Kidney (tissue), 13 donors: ENCODE measurements at regions not wholly inside any gene's neighbourhood (a gene's known extent, or its start where the extent isn't known, plus 50 kb on each side); places are given as distances from the start of the nearest gene placed in this dataset.

Experiments
- DNase-seq, 5 donors: peaks; one replicate each; pipeline ENCODE4 v3.0.0-alpha.2; 2013 to 2020
- FAIRE-seq: peaks from 2 replicates; lab custom pipeline; 2012; peaks lifted over from hg19 to GRCh38; lab: Jason Lieb, UNC
- H3K27ac ChIP-seq, 2 donors: one replicate each; pipeline ENCODE4 v1.7.0; 2013; ENCODE audit warnings: low read depth in 2 of 2, low read length in 2 of 2, inconsistent platforms in 1 of 2
- H3K27me3 ChIP-seq: one replicate; pipeline ENCODE4 v1.7.1; 2013; ENCODE audit warnings: low read length, inconsistent platforms; ENCODE audit not compliant: control insufficient read depth, insufficient read depth
- H3K36me3 ChIP-seq, 3 donors: one replicate each; pipeline versions ENCODE4 v1.7.0 to v1.7.1; 2013; ENCODE audit warnings: low read length in 3 of 3, control low read depth in 1 of 3, inconsistent platforms in 1 of 3; ENCODE audit not compliant: insufficient read depth in 3 of 3, control insufficient read depth in 2 of 3
- H3K4me1 ChIP-seq, 3 donors: one replicate each; pipeline versions ENCODE4 v1.7.0 to v1.7.1; 2013; ENCODE audit warnings: low read length in 3 of 3, inconsistent platforms in 1 of 3, low read depth in 1 of 3; ENCODE audit not compliant: control insufficient read depth in 2 of 3, insufficient read depth in 2 of 3
- H3K4me3 ChIP-seq, 3 donors: one replicate each; pipeline versions ENCODE4 v1.7.0 to v1.8.1; 2013; ENCODE audit warnings: low read length in 3 of 3, control low read depth in 1 of 3, inconsistent platforms in 1 of 3
- H3K9ac ChIP-seq, 3 donors: one replicate each; pipeline versions ENCODE4 v1.7.0 to v1.7.1; 2013; ENCODE audit warnings: low read length in 3 of 3, control low read depth in 1 of 3, inconsistent platforms in 1 of 3
- H3K9me3 ChIP-seq, 3 donors: one replicate each; pipeline versions ENCODE4 v1.7.0 to v1.7.1; 2013; ENCODE audit warnings: low read length in 3 of 3, control low read depth in 1 of 3, inconsistent platforms in 1 of 3; ENCODE audit not compliant: control insufficient read depth in 2 of 3, insufficient read depth in 1 of 3
- intact Hi-C: fragments of 100-400 bp; cut with DNase I; formaldehyde crosslinking; loops from one replicate; pipeline ENCODE4 v1.11.1; 2022
- TF ChIP-seq, protein P1 (sequence below): IDR thresholded peaks from 3 replicates; pipeline ENCODE4 v1.5.1; 2012; ENCODE audit warnings: mild to moderate bottlenecking, moderate library complexity, borderline replicate concordance; ENCODE audit not compliant: insufficient read depth; ENCODE audit errors: extremely low read depth
- donor health status: control.
- donor health status: control.
- donor health status: control.
- donor health status: control.
- donor health status: control.
- donor health status: DM: yes; HTN: yes; CAD: no.
- donor health status: Normal renal cell carcinoma (clear cell type).

DNA sequence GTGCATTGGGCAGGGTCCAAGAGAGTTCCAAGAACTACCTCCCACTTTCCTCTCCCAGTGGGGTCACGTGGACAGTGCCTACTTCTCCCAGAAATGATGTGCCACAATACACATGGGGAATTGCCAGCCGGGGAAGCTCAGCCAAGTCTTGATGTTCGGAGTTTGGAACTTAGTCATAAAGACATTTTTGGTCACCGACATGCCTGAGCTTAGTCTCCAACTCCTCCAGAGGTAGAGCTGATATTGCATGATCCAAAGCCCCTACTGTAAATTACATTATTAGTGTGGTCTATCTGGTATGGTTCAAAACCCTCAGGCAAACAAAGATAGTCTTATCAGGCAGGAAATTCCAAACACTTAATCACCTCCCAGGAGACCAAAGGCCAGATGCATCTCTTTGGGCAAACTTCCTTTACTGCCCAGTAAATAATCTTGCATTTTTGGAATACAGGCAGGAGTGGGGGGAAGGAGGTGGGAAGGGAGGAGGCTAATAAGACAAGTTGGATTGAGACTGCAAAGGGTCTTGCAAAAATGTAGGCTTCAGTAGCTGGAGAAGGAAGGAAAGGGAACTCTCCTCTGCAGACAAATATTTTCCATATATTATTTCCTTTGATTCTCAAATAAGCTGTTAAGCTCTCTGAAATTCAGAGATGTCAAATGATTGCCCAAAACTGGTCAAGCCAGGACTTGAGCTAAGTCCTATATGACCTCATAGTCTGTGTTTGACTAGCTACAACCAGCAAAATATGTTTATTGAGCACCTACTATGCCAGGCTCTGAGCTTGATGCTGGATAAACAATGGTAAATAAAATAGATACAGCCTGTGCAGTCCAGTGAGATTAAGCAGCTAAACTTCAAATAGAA lies 99.4 kb downstream of the DRD1 start:
- intact Hi-C loops: no loop called here
- TF ChIP-seq, protein P1, sequence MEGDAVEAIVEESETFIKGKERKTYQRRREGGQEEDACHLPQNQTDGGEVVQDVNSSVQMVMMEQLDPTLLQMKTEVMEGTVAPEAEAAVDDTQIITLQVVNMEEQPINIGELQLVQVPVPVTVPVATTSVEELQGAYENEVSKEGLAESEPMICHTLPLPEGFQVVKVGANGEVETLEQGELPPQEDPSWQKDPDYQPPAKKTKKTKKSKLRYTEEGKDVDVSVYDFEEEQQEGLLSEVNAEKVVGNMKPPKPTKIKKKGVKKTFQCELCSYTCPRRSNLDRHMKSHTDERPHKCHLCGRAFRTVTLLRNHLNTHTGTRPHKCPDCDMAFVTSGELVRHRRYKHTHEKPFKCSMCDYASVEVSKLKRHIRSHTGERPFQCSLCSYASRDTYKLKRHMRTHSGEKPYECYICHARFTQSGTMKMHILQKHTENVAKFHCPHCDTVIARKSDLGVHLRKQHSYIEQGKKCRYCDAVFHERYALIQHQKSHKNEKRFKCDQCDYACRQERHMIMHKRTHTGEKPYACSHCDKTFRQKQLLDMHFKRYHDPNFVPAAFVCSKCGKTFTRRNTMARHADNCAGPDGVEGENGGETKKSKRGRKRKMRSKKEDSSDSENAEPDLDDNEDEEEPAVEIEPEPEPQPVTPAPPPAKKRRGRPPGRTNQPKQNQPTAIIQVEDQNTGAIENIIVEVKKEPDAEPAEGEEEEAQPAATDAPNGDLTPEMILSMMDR: no peak
- H3K4me1 ChIP-seq: no peaks in the 10 kb centered on the region
- no peaks in the 10 kb centered on the region for H3K36me3 ChIP-seq
- no peak overlapping the region for H3K9ac ChIP-seq
- FAIRE-seq (no peak), DNase-seq (no peak)
- no peaks in the 10 kb centered on the region for H3K9me3 ChIP-seq
- no peak overlapping the region for H3K4me3 ChIP-seq
- no peak overlapping the region for H3K27ac ChIP-seq
- H3K27me3 ChIP-seq: no peaks in the 10 kb centered on the region

GRCh38 chr5:175343308-175343707 lies 100.7 kb downstream of the DRD1 start:
- TF ChIP-seq, protein P1: no peak
- DNase-seq (no peak), FAIRE-seq (no peak)
- Histone ChIP-seq H3K9ac (no peak overlapping the region), H3K27ac (no peak overlapping the region), H3K4me3 (no peak overlapping the region), H3K4me1 (no peaks in the 10 kb centered on the region), H3K36me3 (no peaks in the 10 kb centered on the region), H3K27me3 (no peaks in the 10 kb centered on the region), H3K9me3 (no peaks in the 10 kb centered on the region)
- intact Hi-C loops: no loop called here

GRCh38 chr5:175340180-175340579 lies 103.8 kb downstream of the DRD1 start:
- no peak for DNase-seq
- H3K27ac ChIP-seq: no peak overlapping the region
- intact Hi-C loops: no loop called here
- H3K4me3 ChIP-seq: no peak overlapping the region
- H3K9ac ChIP-seq: no peak overlapping the region
- TF ChIP-seq, protein P1: no peak
- H3K9me3 ChIP-seq: no peaks in the 10 kb centered on the region
- FAIRE-seq: no peak
- no peaks in the 10 kb centered on the region for H3K36me3 ChIP-seq
- H3K27me3 ChIP-seq: no peaks in the 10 kb centered on the region
- no peaks in the 10 kb centered on the region for H3K4me1 ChIP-seq
